ENCODE measurements at regions not wholly inside any gene's neighbourhood (a gene's known extent, or its start where the extent isn't known, plus 50 kb on each side); places are given as distances from the start of the nearest gene placed in this dataset.
"Not testable (repeated sequence)": the region's sequence is repeated elsewhere in the genome, so short reads cannot be mapped to it uniquely, and the experiment has no call there.

DNA sequence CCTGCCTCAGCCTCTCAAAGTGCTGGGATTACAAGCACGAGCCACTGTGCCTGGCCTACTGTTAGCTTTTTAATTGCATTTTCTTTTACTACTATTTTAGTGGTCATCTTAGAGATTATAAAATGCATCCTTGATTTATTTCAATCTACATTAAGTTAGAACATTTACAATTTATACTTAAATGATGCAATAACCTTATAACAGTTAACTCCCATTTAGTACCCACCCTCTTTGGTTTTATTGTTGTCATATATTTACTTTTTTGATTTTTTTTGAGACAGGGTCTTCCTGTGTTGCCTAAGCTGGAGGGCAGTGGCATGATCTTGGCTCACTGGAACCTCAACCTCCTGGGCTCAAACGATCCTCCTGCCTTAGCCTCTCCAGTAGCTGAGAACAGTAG is 77.3 kb downstream of the PPCDC start:
- in situ Hi-C loops (cut with MboI; ENCODE audit: low sequenced_read_pairs), result no loop called here

DNA sequence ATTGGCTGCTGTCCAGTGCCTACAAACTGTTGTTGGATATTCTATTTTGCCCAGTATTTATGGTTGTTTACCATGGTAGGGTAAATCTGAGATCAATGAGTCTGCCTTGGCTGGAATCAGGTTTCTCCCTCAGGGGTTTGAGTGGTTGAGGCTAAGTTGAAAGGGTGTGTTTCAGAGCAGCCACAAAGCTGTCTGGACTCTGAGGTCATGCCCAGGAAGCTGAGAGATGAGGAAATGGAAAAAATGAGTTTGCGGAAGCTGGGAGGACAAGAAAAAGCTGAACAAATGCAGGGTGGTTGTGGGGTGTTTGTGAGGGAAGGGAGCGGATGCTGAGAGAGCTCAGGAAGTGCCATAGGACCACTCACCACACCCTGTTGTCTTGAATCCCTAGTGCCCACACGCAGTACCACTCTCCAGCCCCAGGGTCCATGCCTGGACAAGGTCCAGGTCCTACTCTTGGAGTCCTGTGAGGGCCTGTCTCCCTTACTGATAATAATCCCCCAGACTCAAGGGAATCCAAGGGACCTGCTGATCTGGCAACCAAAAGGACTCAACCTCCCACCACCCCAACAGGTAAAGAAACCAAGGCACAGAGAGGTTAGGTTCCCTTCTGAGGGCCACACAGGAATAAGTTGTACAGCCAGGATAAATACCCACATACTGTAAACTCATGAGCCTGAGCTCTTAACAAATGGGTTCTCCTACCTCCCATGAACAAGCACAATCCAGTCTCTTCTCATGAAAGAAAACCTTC is 81.6 kb downstream of the PPCDC start:
- in situ Hi-C loops (cut with MboI; ENCODE audit: low sequenced_read_pairs), result no loop called here

- in situ Hi-C loops (cut with MboI; ENCODE audit: low sequenced_read_pairs), result no loop called here
These were observed 84.1 kb downstream of the PPCDC start for GRCh38 chr15:75107516-75107907.

GRCh38 chr15:75107908-75108838 is 84.8 kb downstream of the PPCDC start:
- in situ Hi-C loops (cut with MboI; ENCODE audit: low sequenced_read_pairs), result no loop called here

DNA sequence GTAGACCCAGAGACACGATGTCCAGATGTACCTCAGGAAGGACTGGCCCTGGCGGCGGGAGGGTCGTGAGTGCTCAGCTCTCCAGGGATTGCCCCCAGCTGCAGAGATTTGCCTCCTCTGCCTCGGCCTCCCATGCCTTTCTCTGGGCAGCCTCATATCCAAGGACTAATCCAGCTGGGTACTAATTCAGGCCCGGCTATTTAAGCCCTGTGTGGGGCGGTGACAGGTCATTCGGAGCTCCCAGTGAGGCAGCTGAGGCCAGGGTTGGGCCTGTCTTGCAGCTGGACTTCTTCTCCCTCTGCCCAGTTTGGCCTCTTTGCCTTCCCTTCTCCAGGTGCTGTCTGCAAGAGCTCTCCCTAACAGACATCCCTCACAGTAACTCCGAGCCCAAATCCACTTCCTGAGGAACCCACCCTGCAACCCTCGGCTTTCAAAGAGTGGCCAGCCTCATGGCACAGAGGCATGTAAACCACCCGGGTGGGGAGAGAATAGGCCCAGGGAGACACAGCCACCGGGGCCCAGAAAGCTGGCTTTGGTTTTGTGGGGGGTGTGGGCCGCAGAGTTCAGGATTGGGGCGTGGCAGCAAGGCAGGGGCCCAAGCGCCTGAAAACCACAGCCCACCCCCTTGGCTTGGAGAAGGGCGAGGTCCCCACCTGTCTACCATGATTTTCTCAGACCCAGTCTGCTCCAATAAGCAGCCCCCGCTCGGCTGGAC is 85.8 kb downstream of the PPCDC start:
- in situ Hi-C loops (cut with MboI; ENCODE audit: low sequenced_read_pairs), result no loop called here

GRCh38 chr15:75109736-75110130 is 86.3 kb downstream of the PPCDC start:
- in situ Hi-C loops (cut with MboI; ENCODE audit: low sequenced_read_pairs), result no loop called here

DNA sequence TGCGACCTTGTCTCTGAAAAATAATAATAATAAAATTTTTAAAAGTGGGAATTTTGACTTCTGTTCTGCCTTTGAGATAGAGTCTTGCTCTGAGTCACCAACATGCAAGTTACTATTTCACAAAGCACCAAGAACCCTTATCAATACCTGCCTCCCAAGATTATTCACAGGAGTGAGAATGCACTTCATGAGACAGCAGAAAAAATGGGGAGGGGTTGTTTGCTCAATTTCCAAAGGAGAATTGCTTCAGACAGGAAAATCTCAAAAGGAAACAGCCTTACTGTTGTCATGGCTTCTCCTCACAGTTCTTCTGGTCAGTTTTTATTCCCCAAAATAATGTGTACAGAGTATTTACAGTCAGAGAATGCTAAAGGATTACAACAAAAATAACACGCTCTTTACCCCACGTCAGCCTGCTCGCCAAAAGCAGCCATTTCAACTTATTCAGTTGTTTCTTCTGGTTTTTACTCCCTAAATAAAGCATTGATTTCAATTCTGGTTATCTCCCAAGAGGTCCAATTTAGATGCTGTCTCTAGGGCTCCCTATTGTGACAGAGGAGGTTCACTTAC is 89.0 kb downstream of the PPCDC start:
- in situ Hi-C loops (cut with MboI; ENCODE audit: low sequenced_read_pairs), result no loop called here

- in situ Hi-C loops (cut with MboI; ENCODE audit: low sequenced_read_pairs), result no loop called here
These were observed 88.7 kb upstream of the C15orf39 start for GRCh38 chr15:75112848-75113492.

DNA sequence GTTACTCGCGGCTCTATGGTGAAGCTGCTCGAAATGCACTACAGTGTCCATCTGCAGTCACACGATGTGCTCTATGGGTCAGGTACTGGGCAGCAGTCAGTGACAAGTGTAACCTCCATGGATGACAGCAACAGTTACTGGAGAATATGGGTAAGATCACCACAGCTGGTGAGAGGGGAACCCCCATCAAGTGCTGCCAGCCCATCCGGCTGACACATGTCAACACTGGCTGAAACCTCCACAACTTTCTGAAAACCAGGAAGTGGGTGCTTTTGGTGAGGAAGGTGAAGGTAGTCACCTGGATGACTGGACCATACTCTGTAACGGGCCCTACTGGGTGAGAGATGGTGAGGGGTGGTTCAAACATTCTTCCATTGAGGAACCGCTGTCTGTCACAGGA is 87.4 kb upstream of the C15orf39 start:
- in situ Hi-C loops (cut with MboI; ENCODE audit: low sequenced_read_pairs), result no loop called here

DNA sequence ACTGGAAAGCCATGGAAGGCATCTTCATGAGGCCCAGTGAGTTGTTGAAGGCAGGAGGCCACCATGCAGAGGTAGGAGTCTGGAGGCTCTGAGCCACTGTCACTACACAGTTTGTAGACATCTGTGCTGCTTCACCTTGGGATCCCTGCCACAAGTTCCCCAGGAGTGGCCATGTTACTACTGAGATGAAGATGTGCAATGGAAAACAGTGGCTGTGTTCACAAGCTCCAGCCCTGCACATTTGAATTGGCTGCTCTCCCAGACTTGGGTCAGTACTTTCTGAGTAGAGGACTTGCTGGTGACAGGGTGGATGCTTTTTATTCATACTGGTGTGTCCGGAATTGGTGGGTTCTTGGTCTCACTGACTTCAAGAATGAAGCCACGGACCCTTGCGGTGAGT is 86.9 kb upstream of the C15orf39 start:
- in situ Hi-C loops (cut with MboI; ENCODE audit: low sequenced_read_pairs), result no loop called here

GRCh38 chr15:75115411-75115913 is 86.2 kb upstream of the C15orf39 start:
- in situ Hi-C loops (cut with MboI; ENCODE audit: low sequenced_read_pairs), result not testable (repeated sequence)

DNA sequence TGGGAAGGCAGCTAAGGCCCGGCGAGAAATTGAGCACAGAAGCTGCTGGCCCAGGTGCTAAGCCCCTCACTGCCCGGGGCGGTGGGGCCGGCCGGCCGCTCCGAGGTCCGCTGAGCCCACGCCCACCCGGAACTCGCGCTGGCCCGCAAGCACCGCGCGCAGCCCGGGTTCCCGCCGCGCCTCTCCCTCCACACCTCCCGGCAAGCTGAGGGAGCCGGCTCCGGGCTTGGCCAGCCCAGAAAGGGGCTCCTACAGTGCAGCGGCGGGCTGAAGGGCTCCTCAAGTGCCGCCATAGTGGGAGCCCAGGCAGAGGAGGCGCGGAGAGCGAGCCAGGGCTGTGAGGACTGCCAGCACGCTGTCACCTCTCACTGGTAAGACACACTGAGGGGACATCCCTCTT is 85.5 kb upstream of the C15orf39 start:
- in situ Hi-C loops (cut with MboI; ENCODE audit: low sequenced_read_pairs), result not testable (repeated sequence)

DNA sequence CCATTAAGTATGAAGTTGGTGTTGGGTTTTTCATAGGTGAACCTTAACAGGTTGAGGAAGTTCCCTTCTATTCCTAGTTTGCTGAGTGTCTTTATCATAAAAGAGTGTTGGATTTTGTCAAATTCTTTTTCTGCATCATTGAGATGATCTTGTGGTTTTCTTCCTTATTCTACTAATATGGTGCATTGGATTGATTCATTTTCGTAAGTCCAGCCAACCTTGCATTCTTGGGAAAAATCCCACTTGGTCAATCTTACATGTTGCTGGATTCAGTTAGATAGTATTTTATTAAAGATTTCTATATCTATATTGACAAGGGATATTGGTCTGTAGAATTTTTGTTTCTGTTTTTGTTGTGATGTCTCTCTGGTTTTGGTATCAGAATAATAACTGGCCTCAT is 83.7 kb upstream of the C15orf39 start:
- in situ Hi-C loops (cut with MboI; ENCODE audit: low sequenced_read_pairs), result no loop called here

GRCh38 chr15:75119312-75119711 is 82.4 kb upstream of the C15orf39 start:
- in situ Hi-C loops (cut with MboI; ENCODE audit: low sequenced_read_pairs), result not testable (repeated sequence)

DNA sequence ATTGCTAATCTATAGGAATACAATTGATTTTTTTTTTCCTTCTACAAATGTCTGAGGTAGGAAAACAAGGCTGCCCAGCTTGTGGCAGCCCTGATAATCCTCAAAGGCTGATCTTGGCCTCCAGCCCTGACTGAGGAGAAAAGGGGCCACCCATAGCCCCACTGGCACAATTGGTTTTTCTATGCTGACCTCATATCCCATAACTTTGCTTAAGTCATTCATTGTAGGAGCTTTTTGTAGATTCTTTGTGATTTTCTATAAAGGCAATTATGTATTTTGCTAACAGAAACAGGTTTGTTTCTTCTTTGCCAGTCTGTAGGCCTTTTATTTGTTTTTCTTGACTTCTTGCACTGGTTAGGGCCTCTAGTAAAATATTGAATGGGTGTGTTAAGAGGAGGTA is 80.2 kb upstream of the C15orf39 start:
- in situ Hi-C loops (cut with MboI; ENCODE audit: low sequenced_read_pairs), result loop anchor here (10.0 kb wide), 1 partner anchor 83 kb away; the partner anchor contains the start of gene C15orf39

DNA sequence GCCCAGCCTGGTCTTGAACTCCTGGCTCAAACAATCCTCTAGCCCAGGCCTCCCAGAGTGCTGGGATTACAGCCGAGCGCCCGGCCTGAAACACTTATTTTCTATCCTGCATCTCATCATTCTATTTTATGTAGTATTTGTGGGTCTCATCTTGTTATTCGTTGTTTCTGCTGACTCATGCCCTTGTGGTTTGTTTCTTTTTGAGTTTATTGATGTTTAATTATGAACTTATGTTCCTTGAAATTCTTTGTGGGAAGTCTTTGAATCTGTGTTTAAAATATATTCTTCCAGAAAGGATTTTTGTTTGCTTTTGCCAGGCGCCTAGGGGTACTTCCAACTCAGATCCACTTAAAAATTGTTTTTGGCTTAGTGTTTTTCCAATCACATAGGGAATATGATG is 78.3 kb upstream of the C15orf39 start:
- in situ Hi-C loops (cut with MboI; ENCODE audit: low sequenced_read_pairs), result loop anchor here (10.0 kb wide), 1 partner anchor 81 kb away; the partner anchor contains the start of gene C15orf39

GRCh38 chr15:75124278-75124677 is 77.4 kb upstream of the C15orf39 start:
- in situ Hi-C loops (cut with MboI; ENCODE audit: low sequenced_read_pairs), result loop anchor here (10.0 kb wide), 1 partner anchor 81 kb away; the partner anchor contains the start of gene C15orf39

- in situ Hi-C loops (cut with MboI; ENCODE audit: low sequenced_read_pairs), result loop anchor here (10.0 kb wide), 1 partner anchor 79 kb away; the partner anchor contains the start of gene C15orf39
These were observed 75.7 kb upstream of the C15orf39 start for GRCh38 chr15:75125935-75126334.

GRCh38 chr15:75126864-75127580 is 74.7 kb upstream of the C15orf39 start:
- in situ Hi-C loops (cut with MboI; ENCODE audit: low sequenced_read_pairs), result loop anchor here (10.0 kb wide), 1 partner anchor 78 kb away; the partner anchor contains the start of gene C15orf39
